GM12878 (cell line): ENCODE measurements at regions not wholly inside any gene's neighbourhood (a gene's known extent, or its start where the extent isn't known, plus 50 kb on each side); places are given as distances from the start of the nearest gene placed in this dataset.

ENCODE experiments used
- EP300 ChIP-seq, 2 experiments: fragments of 150-350 bp in 1 of 2; IDR thresholded peaks; 2 replicates each; pipeline ENCODE4 v1.6.1; 2011 to 2012; ENCODE audit warnings: low read depth in 2 of 2, low read length in 2 of 2, borderline replicate concordance in 1 of 2, improper control_type of control experiment in 1 of 2, inconsistent platforms in 1 of 2; ENCODE audit not compliant: control insufficient read depth in 1 of 2
- GABPA ChIP-seq: IDR thresholded peaks from 2 replicates; pipeline ENCODE4 v1.6.1; 2014; ENCODE audit warnings: antibody characterized with exemption, low read depth, mild to moderate bottlenecking, inconsistent platforms
- MEF2B ChIP-seq: fragments of 450-650 bp; IDR thresholded peaks from 2 replicates; pipeline ENCODE4 v1.6.1; 2018; ENCODE audit warnings: mild to moderate bottlenecking, moderate library complexity; ENCODE audit not compliant: partially characterized antibody, poor library complexity, severe bottlenecking
- NFXL1 ChIP-seq: fragments of 450-650 bp; IDR thresholded peaks from 2 replicates; pipeline ENCODE4 v1.6.1; 2017; ENCODE audit warnings: antibody characterized with exemption, mild to moderate bottlenecking, borderline replicate concordance
- PAX8 ChIP-seq: fragments of 450-650 bp; IDR thresholded peaks from 2 replicates; pipeline ENCODE4 v1.6.1; 2017; ENCODE audit warnings: mild to moderate bottlenecking, moderate library complexity
- PML ChIP-seq: IDR thresholded peaks from 2 replicates; pipeline ENCODE4 v1.6.1; 2012; ENCODE audit warnings: low read length, inconsistent platforms
- POLR2A ChIP-seq: IDR thresholded peaks from 2 replicates; pipeline ENCODE4 v1.6.1; 2011; ENCODE audit warnings: low read depth, mild to moderate bottlenecking, low read length
- SMAD1 ChIP-seq: fragments of 450-650 bp; IDR thresholded peaks from 2 replicates; pipeline ENCODE4 v1.6.1; 2018; ENCODE audit warnings: mild to moderate bottlenecking, low read depth; ENCODE audit not compliant: partially characterized antibody
- TAF1 ChIP-seq: IDR thresholded peaks from 2 replicates; pipeline ENCODE4 v1.6.1; 2011; ENCODE audit warnings: mild to moderate bottlenecking, low read depth, low read length, borderline replicate concordance
- TCF12 ChIP-seq: IDR thresholded peaks from 2 replicates; pipeline ENCODE4 v1.6.1; 2011; ENCODE audit warnings: low read depth, mild to moderate bottlenecking, low read length
- TF ChIP-seq, protein P1 (sequence below), 3 experiments: IDR thresholded peaks in 2 of 3; conservative IDR thresholded peaks in 1 of 3; 2 replicates each; pipeline ENCODE4 v1.5.1; 2011; ENCODE audit warnings: low read depth in 3 of 3, low read length in 3 of 3, mild to moderate bottlenecking in 3 of 3, control low read depth in 2 of 3, moderate library complexity in 2 of 3, inconsistent platforms in 1 of 3, mixed read lengths in 1 of 3; ENCODE audit not compliant: control insufficient read depth in 2 of 3, insufficient read depth in 1 of 3; ENCODE audit errors: extremely low read depth in 1 of 3
- TF ChIP-seq, protein P2 (sequence below): IDR thresholded peaks from 2 replicates; pipeline ENCODE4 v1.6.1; 2012; ENCODE audit warnings: low read depth, low read length, improper control_type of control experiment
- TF ChIP-seq, protein P3 (sequence below): fragments of 450-650 bp; formaldehyde crosslinking; IDR thresholded peaks from 2 replicates; pipeline ENCODE4 v1.4.0; 2020; ENCODE audit warnings: mild to moderate bottlenecking, moderate library complexity
- TF ChIP-seq, protein P4 (sequence below): IDR thresholded peaks from 2 replicates; pipeline ENCODE4 v1.6.1; 2011; ENCODE audit warnings: low read depth, low read length, improper control_type of control experiment, borderline replicate concordance

DNA sequence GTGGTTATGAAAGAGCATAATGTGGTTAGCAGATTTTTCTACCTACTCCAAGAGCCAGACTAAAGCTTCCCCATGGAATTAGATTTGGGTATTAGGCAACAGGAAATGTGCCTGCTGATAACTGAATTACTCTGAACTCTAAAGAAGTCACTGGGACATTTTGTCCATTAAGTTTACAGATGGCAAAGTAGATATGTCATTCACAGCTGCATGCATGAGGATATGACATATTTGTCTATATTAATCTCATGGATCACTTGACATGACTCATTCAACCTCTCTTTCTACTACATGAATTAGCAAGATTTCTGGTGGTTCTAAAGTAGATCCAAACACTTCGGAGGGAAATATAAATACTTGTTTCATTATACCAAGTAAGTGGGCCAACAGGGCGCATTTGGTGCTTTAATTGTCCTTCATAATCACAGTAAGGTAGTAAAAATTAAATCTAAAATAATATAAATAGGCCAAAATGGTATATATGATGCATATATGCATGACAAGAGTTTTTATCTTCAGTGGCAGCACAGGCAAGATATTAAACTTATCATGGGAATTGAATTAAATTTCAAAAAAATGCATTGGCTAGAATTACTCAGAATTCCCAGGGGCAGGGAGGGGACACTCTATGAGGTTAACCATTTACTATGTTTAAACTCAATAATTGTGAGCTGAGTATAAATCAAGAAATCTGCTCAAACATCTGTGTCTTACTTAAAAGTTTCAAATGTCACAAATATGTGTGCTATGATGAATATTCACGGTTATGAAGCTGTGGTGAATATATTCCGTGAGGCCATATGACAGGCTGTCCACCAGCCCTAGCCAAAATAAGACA is 365.3 kb upstream of the KCNMB2 start:
- TF ChIP-seq, protein P1, sequence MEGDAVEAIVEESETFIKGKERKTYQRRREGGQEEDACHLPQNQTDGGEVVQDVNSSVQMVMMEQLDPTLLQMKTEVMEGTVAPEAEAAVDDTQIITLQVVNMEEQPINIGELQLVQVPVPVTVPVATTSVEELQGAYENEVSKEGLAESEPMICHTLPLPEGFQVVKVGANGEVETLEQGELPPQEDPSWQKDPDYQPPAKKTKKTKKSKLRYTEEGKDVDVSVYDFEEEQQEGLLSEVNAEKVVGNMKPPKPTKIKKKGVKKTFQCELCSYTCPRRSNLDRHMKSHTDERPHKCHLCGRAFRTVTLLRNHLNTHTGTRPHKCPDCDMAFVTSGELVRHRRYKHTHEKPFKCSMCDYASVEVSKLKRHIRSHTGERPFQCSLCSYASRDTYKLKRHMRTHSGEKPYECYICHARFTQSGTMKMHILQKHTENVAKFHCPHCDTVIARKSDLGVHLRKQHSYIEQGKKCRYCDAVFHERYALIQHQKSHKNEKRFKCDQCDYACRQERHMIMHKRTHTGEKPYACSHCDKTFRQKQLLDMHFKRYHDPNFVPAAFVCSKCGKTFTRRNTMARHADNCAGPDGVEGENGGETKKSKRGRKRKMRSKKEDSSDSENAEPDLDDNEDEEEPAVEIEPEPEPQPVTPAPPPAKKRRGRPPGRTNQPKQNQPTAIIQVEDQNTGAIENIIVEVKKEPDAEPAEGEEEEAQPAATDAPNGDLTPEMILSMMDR (IDR thresholded peaks at IDR 0.05 in 2 of 3, conservative IDR thresholded peaks at IDR 0.05 in 1 of 3; ENCODE audit: control insufficient read depth in 2 of 3, extremely low read depth in 1 of 3, insufficient read depth in 1 of 3, low read depth in 3 of 3, low read length in 3 of 3): no peak
- no peak for TF ChIP-seq EP300 (IDR thresholded peaks at IDR 0.05; ENCODE audit: borderline replicate concordance in 1 of 2, control insufficient read depth in 1 of 2, low read depth in 2 of 2, low read length in 2 of 2)
- TF ChIP-seq, protein P2, sequence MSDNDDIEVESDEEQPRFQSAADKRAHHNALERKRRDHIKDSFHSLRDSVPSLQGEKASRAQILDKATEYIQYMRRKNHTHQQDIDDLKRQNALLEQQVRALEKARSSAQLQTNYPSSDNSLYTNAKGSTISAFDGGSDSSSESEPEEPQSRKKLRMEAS: no peak
- TF ChIP-seq POLR2A: no peak
- no peak for TF ChIP-seq TCF12
- no peak for TF ChIP-seq PML
- no peak for TF ChIP-seq GABPA
- no peak for TF ChIP-seq PAX8
- TF ChIP-seq MEF2B: no peak
- TF ChIP-seq, protein P3, sequence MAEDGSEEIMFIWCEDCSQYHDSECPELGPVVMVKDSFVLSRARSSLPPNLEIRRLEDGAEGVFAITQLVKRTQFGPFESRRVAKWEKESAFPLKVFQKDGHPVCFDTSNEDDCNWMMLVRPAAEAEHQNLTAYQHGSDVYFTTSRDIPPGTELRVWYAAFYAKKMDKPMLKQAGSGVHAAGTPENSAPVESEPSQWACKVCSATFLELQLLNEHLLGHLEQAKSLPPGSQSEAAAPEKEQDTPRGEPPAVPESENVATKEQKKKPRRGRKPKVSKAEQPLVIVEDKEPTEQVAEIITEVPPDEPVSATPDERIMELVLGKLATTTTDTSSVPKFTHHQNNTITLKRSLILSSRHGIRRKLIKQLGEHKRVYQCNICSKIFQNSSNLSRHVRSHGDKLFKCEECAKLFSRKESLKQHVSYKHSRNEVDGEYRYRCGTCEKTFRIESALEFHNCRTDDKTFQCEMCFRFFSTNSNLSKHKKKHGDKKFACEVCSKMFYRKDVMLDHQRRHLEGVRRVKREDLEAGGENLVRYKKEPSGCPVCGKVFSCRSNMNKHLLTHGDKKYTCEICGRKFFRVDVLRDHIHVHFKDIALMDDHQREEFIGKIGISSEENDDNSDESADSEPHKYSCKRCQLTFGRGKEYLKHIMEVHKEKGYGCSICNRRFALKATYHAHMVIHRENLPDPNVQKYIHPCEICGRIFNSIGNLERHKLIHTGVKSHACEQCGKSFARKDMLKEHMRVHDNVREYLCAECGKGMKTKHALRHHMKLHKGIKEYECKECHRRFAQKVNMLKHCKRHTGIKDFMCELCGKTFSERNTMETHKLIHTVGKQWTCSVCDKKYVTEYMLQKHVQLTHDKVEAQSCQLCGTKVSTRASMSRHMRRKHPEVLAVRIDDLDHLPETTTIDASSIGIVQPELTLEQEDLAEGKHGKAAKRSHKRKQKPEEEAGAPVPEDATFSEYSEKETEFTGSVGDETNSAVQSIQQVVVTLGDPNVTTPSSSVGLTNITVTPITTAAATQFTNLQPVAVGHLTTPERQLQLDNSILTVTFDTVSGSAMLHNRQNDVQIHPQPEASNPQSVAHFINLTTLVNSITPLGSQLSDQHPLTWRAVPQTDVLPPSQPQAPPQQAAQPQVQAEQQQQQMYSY (CRISPR knock-in tag): no peak
- TF ChIP-seq, protein P4, sequence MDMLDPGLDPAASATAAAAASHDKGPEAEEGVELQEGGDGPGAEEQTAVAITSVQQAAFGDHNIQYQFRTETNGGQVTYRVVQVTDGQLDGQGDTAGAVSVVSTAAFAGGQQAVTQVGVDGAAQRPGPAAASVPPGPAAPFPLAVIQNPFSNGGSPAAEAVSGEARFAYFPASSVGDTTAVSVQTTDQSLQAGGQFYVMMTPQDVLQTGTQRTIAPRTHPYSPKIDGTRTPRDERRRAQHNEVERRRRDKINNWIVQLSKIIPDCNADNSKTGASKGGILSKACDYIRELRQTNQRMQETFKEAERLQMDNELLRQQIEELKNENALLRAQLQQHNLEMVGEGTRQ: no peak
- no peak for TF ChIP-seq TAF1
- no peak for TF ChIP-seq NFXL1
- no peak for TF ChIP-seq SMAD1
